ENCODE measurements at regions not wholly inside any gene's neighbourhood (a gene's known extent, or its start where the extent isn't known, plus 50 kb on each side); places are given as distances from the start of the nearest gene placed in this dataset.
A peak's percentile ranks its signal among the peaks of the same experiment; 100 is the strongest.
"Not testable (repeated sequence)": the region's sequence is repeated elsewhere in the genome, so short reads cannot be mapped to it uniquely, and the experiment has no call there.

DNA sequence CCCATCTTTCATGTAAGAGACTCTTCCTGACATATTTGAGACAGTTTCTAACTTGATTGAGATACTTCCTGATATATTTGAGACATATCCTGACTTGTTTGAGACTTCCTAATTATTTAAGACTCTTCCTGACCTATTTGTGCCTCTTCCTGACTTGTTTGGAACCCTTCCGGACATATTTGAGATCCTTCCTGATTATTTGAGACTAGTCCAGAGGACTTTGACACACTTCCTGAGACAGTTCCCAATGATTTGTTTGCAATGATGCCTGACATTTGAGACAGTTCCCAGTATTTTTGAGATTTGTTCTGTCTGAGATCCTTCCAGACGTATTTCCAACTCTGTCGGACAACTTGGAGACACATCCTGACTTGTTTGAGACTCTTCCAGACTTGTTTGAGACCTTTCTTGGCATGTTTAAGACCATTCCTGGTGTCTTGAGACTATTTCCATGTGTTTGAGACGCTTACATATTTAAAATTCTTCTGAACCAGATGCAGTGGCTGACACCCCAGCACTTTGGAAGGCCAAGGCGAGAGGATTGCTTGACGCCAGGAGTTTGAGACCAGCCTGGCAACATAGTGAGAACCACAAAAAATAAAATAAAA is 118.9 kb upstream of the USP9X start:
- Histone ChIP-seq H2AFZ (ENCODE audit: low read length, unreplicated experiment) (no peak overlapping the region), H3K4me3 (ENCODE audit: low read depth, low read length) (no peak overlapping the region), H3K27ac (ENCODE audit: low read depth, low read length) (no peak overlapping the region), H3K79me2 (ENCODE audit: control insufficient read depth, insufficient read depth, low read length, unreplicated experiment) (no peaks in the 10 kb centered on the region), H3K27me3 (ENCODE audit: insufficient read depth, low read length) (no peaks in the 10 kb centered on the region), H3K4me1 (ENCODE audit: control insufficient read depth, insufficient read depth, low read length, unreplicated experiment) (no peaks in the 10 kb centered on the region), H3K36me3 (ENCODE audit: insufficient read depth, low read length) (no peaks in the 10 kb centered on the region)

GRCh38 chrX:40968180-40968579 is 117.1 kb upstream of the USP9X start:
- Histone ChIP-seq H3K36me3 (ENCODE audit: insufficient read depth, low read length) (no peaks in the 10 kb centered on the region), H3K4me1 (ENCODE audit: control insufficient read depth, insufficient read depth, low read length, unreplicated experiment) (no peaks in the 10 kb centered on the region), H3K27ac (ENCODE audit: low read depth, low read length) (no peak overlapping the region), H3K27me3 (ENCODE audit: insufficient read depth, low read length) (no peaks in the 10 kb centered on the region), H3K79me2 (ENCODE audit: control insufficient read depth, insufficient read depth, low read length, unreplicated experiment) (no peaks in the 10 kb centered on the region), H3K4me3 (ENCODE audit: low read depth, low read length) (no peak overlapping the region), H2AFZ (ENCODE audit: low read length, unreplicated experiment) (no peak overlapping the region)

DNA sequence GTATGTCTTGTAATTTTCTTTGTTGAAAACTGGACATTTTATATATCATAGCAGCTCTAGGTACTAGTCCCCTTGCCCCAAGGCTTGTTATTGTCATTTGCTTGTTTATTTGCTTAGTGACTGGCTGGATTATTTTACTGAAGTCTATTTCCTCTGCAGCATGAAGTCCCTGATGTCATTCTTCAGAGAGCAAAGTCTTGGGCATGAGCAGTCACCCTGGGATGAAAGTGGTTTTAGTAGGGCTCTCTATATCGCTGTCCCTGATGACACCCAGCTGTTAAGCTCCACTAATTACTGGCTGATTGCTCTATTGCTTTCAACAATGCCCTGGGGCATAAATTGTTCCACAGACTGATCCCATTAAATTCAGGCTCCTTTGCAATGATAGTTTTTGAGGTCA is 113.5 kb upstream of the USP9X start:
- Histone ChIP-seq H3K27ac (ENCODE audit: low read depth, low read length) (no peak overlapping the region), H2AFZ (ENCODE audit: low read length, unreplicated experiment) (no peak overlapping the region), H3K27me3 (ENCODE audit: insufficient read depth, low read length) (no peaks in the 10 kb centered on the region)

GRCh38 chrX:40973619-40974018 is 111.6 kb upstream of the USP9X start:
- Histone ChIP-seq H3K27me3 (ENCODE audit: insufficient read depth, low read length) (no peaks in the 10 kb centered on the region), H2AFZ (ENCODE audit: low read length, unreplicated experiment) (no peak overlapping the region), H3K27ac (ENCODE audit: low read depth, low read length) (no peak overlapping the region), H3K79me2 (ENCODE audit: control insufficient read depth, insufficient read depth, low read length, unreplicated experiment) (no peaks in the 10 kb centered on the region), H3K4me1 (ENCODE audit: control insufficient read depth, insufficient read depth, low read length, unreplicated experiment) (no peaks in the 10 kb centered on the region), H3K4me3 (ENCODE audit: low read depth, low read length) (no peak overlapping the region), H3K36me3 (ENCODE audit: insufficient read depth, low read length) (no peaks in the 10 kb centered on the region)

More for the DNA sequence above, 113.5 kb upstream of the USP9X start:
- no peaks in the 10 kb centered on the region for H3K36me3 ChIP-seq (ENCODE audit: insufficient read depth, low read length)
- H3K4me3 ChIP-seq (ENCODE audit: low read depth, low read length) = no peak overlapping the region
- no peaks in the 10 kb centered on the region for H3K4me1 ChIP-seq (ENCODE audit: control insufficient read depth, insufficient read depth, low read length, unreplicated experiment)
- H3K79me2 ChIP-seq (ENCODE audit: control insufficient read depth, insufficient read depth, low read length, unreplicated experiment) = no peaks in the 10 kb centered on the region

- no peaks in the 10 kb centered on the region for H3K79me2 ChIP-seq (ENCODE audit: control insufficient read depth, insufficient read depth, low read length, unreplicated experiment)
- no peaks in the 10 kb centered on the region for H3K36me3 ChIP-seq (ENCODE audit: insufficient read depth, low read length)
- H3K27me3 ChIP-seq (ENCODE audit: insufficient read depth, low read length) = no peaks in the 10 kb centered on the region
- H3K27ac ChIP-seq (ENCODE audit: low read depth, low read length) = no peak overlapping the region
- H2AFZ ChIP-seq (ENCODE audit: low read length, unreplicated experiment) = no peak overlapping the region
- H3K4me1 ChIP-seq (ENCODE audit: control insufficient read depth, insufficient read depth, low read length, unreplicated experiment) = no peaks in the 10 kb centered on the region
- no peak overlapping the region for H3K4me3 ChIP-seq (ENCODE audit: low read depth, low read length)
Measured at GRCh38 chrX:40975951-40976350, 109.3 kb upstream of the USP9X start.

GRCh38 chrX:40976981-40977380 is 108.3 kb upstream of the USP9X start:
- Histone ChIP-seq H3K4me1 (ENCODE audit: control insufficient read depth, insufficient read depth, low read length, unreplicated experiment) (no peaks in the 10 kb centered on the region), H3K36me3 (ENCODE audit: insufficient read depth, low read length) (no peaks in the 10 kb centered on the region), H3K27ac (ENCODE audit: low read depth, low read length) (no peak overlapping the region)

DNA sequence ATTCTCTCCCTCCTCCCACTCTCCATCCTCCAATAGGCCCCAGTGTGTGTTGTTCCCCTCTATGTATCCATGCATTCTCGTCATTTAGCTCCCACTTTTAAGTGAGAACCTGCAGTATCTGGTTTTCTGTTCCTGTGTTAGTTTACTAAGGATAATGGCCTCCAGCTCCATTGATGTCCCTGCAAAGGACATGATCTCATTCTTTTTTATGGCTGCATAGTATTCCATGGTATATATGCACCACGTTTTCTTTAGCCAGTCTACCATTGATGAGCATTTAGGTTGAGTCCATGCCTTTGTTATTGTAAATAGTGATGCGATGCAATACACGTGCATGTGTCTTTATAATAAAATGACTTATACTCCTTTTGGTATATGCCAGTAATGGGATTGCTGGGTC is 100.3 kb upstream of the USP9X start:
- H3K36me3 ChIP-seq (ENCODE audit: insufficient read depth, low read length) = no peaks in the 10 kb centered on the region
- H3K4me3 ChIP-seq (ENCODE audit: low read depth, low read length) = no peak overlapping the region
- no peaks in the 10 kb centered on the region for H3K27me3 ChIP-seq (ENCODE audit: insufficient read depth, low read length)
- no peaks in the 10 kb centered on the region for H3K79me2 ChIP-seq (ENCODE audit: control insufficient read depth, insufficient read depth, low read length, unreplicated experiment)
- H3K4me1 ChIP-seq (ENCODE audit: control insufficient read depth, insufficient read depth, low read length, unreplicated experiment) = no peaks in the 10 kb centered on the region
- no peak overlapping the region for H2AFZ ChIP-seq (ENCODE audit: low read length, unreplicated experiment)
- H3K27ac ChIP-seq (ENCODE audit: low read depth, low read length) = no peak overlapping the region

More at GRCh38 chrX:40976981-40977380, 108.3 kb upstream of the USP9X start:
- Histone ChIP-seq H3K79me2 (ENCODE audit: control insufficient read depth, insufficient read depth, low read length, unreplicated experiment) (no peaks in the 10 kb centered on the region), H2AFZ (ENCODE audit: low read length, unreplicated experiment) (no peak overlapping the region), H3K4me3 (ENCODE audit: low read depth, low read length) (no peak overlapping the region), H3K27me3 (ENCODE audit: insufficient read depth, low read length) (no peaks in the 10 kb centered on the region)

- Histone ChIP-seq H3K4me1 (ENCODE audit: control insufficient read depth, insufficient read depth, low read length, unreplicated experiment) (no peaks in the 10 kb centered on the region), H2AFZ (ENCODE audit: low read length, unreplicated experiment) (no peak overlapping the region), H3K27ac (ENCODE audit: low read depth, low read length) (no peak overlapping the region), H3K27me3 (ENCODE audit: insufficient read depth, low read length) (no peaks in the 10 kb centered on the region), H3K4me3 (ENCODE audit: low read depth, low read length) (no peak overlapping the region), H3K79me2 (ENCODE audit: control insufficient read depth, insufficient read depth, low read length, unreplicated experiment) (no peaks in the 10 kb centered on the region), H3K36me3 (ENCODE audit: insufficient read depth, low read length) (no peaks in the 10 kb centered on the region)
Measured at GRCh38 chrX:40987413-40987812, 97.8 kb upstream of the USP9X start.

DNA sequence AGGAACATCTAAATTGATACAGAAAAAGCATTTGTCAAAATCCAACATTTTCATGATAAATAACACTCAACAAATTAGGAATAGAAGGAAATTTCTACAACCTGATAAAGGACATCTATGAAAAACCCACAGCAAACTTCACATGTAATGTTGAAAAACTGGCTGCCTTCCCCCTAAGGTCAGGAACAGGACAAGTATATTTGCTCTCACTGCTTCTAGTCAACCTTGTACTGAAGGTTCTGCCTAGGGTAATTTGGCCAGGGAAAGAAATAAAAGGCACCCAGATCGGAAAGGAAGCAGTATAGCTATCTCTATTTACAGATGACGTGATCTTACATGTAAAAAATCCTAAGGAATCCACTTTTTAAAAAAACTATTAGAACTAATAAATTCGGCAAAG is 97.1 kb upstream of the USP9X start:
- no peaks in the 10 kb centered on the region for H3K4me1 ChIP-seq (ENCODE audit: control insufficient read depth, insufficient read depth, low read length, unreplicated experiment)
- no peak overlapping the region for H2AFZ ChIP-seq (ENCODE audit: low read length, unreplicated experiment)
- no peak overlapping the region for H3K4me3 ChIP-seq (ENCODE audit: low read depth, low read length)
- H3K27ac ChIP-seq (ENCODE audit: low read depth, low read length) = no peak overlapping the region
- no peaks in the 10 kb centered on the region for H3K36me3 ChIP-seq (ENCODE audit: insufficient read depth, low read length)
- no peaks in the 10 kb centered on the region for H3K79me2 ChIP-seq (ENCODE audit: control insufficient read depth, insufficient read depth, low read length, unreplicated experiment)
- H3K27me3 ChIP-seq (ENCODE audit: insufficient read depth, low read length) = no peaks in the 10 kb centered on the region

- H3K79me2 ChIP-seq (ENCODE audit: control insufficient read depth, insufficient read depth, low read length, unreplicated experiment); H2AFZ ChIP-seq (ENCODE audit: low read length, unreplicated experiment); H3K36me3 ChIP-seq (ENCODE audit: insufficient read depth, low read length); H3K4me1 ChIP-seq (ENCODE audit: control insufficient read depth, insufficient read depth, low read length, unreplicated experiment); H3K27me3 ChIP-seq (ENCODE audit: insufficient read depth, low read length); H3K4me3 ChIP-seq (ENCODE audit: low read depth, low read length); H3K27ac ChIP-seq (ENCODE audit: low read depth, low read length): not testable (repeated sequence)
Measured at GRCh38 chrX:40993395-40993794, 91.8 kb upstream of the USP9X start.

DNA sequence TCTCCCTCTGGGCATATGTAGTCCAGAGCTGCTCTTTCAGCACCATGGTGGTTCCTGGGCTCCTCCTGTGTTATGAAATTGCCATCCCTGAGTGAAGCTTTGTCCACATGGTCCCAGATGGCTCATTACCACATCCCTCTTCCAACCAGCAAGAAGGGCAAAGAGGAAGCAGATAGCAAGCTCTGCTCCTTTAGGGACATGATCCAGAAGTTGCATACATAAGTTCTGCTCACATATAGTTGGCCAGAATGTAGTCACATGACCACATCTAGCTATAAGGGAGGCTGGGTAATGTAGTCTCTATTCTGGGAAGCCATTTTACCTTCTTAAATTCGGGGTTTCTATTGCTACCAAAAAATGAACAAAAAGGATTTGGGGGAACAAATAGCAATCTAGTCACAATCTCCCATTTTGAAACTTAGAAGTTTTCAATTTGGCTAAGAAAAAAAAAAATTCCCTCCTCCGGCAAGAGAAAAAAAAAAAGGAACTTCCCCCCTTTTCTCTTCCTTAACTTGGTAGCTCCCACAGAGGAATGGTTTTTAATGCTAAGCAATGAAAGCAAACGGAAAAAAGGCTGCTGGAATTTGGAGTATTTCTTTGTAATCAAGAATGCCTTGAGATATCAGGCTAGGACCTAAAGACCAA is 88.2 kb upstream of the USP9X start:
- H3K79me2 ChIP-seq (ENCODE audit: control insufficient read depth, insufficient read depth, low read length, unreplicated experiment) = no peaks in the 10 kb centered on the region
- no peaks in the 10 kb centered on the region for H3K27me3 ChIP-seq (ENCODE audit: insufficient read depth, low read length)
- H3K27ac ChIP-seq (ENCODE audit: low read depth, low read length) = no peak overlapping the region
- peak overlapping the region; percentile 99 for H2AFZ ChIP-seq (ENCODE audit: low read length, unreplicated experiment)
- H3K36me3 ChIP-seq (ENCODE audit: insufficient read depth, low read length) = no peaks in the 10 kb centered on the region
- H3K4me3 ChIP-seq (ENCODE audit: low read depth, low read length) = peak overlapping the region; percentile 25; the same call in 1 of the 2 replicates
- no peaks in the 10 kb centered on the region for H3K4me1 ChIP-seq (ENCODE audit: control insufficient read depth, insufficient read depth, low read length, unreplicated experiment)
